Caki2 (cell line): ENCODE measurements at regions not wholly inside any gene's neighbourhood (a gene's known extent, or its start where the extent isn't known, plus 50 kb on each side); places are given as distances from the start of the nearest gene placed in this dataset.

Experiments
- DNase-seq: peaks from one replicate; pipeline ENCODE4 v3.0.0-alpha.2; 2015; ENCODE audit warnings: low read depth
- in situ Hi-C: cut with HindIII; loops from 2 replicates; pipeline ENCODE4 v1.10.0; 2016; ENCODE audit warnings: low sequenced_read_pairs, low pct_unique_long_range_greater_than_20kb, mixed read lengths

DNA sequence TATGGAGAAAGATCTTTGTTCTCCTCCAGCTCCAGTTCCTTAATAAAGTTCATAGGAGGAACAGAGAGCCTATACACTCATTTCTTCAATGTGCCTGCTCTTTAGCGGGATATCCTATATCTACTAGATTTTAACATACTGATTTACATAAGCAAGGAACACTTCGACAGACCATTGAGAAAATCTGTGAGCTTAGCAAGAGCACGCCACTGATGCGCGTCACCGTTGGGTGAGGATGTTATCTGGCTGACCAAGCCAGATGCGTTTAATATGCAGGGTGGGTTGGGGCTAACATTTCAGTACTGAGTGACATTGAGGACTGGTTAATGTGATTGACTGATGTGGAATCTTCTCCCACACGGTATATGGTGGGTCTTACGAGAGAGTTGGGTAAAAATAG, 233.4 kb downstream of the SOX4 start:
- DNase-seq: no peak
- in situ Hi-C loops: no loop called here

DNA sequence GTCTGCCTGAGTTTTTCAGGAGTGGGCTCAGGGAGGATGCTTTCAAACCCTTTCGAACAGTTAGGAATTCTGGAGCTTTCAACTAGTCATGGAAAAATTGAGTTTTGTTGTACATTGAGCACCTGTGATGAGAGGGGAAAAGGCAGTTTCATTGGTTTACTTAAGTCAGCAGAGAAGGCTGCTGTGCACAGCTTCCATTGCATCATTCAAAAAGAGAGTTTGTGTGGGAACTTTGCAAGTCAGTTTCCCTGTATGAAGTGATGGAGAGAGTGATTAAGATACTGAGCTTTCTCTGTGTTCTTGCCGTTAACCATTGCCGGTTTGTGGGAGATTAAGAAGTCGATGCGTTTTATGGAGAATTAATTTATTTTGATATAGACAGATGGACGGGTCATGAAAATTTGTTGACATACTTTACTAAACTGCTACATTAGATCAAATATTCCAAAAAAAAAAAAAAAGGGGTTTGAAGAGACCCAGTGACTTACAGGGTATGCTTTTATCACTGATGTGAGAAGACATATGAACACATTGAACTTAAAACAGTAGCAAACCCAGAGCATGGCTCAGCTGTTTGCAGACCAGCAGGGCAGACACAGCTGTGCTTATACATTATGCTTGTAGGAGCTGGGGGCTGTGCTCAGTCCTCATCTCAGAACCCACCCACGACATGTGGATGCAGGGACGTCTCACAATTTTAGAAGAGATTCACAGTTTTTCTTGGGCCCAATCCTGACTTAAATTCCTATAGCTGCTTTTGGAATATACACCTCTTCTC, 234.1 kb downstream of the SOX4 start:
- in situ Hi-C loops: no loop called here
- DNase-seq: no peak

DNA sequence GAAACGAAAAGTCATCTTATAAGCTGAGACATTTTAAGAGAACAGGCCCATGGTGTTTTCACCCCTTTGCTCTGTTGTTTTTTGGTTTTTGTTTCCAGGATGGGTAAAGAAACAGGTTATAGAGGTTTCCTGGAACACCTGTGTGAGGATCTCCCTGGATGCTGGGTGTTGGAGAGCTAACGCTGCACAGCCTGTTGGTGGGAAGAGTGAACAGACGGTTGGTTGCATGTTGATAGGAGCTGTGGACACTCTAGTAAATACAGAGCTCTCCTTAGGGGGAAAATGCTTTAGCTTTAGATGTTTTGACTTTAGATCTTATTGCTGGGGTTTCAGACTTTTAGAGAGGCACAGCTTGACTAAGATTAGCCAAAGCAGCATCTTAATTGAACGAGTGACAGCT, 235.2 kb downstream of the SOX4 start:
- DNase-seq: no peak
- in situ Hi-C loops: no loop called here

DNA sequence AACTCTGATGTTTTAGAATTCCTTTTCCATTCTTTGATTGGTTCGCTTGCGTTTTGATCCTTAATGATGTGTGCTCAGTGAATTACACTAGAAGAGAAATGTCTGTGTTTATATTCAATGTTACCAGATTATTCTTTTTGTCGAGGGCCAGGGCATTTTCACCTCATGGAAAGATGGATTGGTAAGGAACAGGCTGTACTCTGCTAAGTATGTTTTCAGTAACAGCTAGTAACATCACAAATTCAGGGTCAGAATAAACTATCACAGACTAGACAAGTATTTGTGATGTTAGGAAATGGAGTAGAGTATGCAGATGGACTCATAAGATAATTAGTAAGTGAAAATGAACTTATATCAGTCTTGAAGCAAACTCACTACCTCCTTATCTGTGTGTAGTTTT, 235.6 kb downstream of the SOX4 start:
- no peak for DNase-seq
- in situ Hi-C loops: no loop called here

DNA sequence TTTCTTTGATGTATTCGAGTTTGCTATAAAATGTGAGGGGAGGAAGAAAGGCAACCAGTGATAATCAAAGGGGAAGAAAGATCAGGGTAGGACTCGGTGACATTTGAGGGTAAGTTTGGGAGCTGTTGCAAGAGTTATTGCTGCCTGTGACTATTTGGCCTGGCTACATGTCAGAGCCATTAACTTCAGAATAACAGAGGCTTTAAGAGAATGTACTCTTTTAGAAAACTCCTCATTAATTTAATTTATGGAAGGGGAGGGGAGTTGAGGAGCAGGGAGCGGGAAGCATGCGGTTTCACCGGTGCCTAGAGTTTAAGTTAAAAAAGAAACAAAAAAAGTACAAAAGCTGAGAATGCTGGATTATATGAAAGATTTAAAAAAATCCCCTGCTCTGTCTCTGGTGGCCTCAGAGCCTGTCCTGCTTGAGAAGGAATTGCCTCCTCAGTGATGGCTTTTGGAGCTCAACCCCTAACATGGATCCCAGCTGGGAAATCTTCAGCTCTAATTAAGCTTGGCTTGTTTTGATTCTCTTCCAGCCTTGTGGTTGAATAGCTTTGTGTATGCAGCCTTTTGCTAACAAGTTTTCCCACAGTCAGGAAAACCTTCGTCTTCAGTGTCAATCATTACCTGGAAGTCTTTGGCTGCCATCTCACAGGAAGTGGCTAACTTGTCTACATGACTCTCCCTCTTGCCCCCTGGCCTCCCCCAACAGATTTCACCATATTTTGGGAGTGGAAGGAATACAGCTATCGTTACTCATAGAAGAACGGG, 238.2 kb downstream of the SOX4 start:
- DNase-seq: no peak
- in situ Hi-C loops: no loop called here

DNA sequence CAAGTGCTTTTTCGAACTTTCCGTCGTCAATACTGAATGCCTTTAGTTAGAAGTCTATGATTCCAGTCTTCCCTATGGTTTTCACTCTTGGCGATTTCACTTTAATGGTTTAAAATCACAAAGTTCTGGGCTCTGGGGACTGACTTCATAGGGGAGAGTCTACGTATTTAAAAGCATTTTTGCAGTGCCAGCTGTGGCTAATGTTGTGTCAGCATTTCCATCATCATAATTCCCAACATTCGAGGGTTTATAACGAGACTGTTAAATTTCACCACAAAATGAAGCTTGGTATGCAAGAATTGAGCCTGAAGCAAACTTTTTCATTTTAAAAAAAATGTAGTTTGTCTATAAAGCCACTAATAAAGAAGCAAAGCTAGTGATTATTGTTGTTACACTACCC, 242.7 kb downstream of the SOX4 start:
- in situ Hi-C loops: no loop called here
- DNase-seq: no peak

DNA sequence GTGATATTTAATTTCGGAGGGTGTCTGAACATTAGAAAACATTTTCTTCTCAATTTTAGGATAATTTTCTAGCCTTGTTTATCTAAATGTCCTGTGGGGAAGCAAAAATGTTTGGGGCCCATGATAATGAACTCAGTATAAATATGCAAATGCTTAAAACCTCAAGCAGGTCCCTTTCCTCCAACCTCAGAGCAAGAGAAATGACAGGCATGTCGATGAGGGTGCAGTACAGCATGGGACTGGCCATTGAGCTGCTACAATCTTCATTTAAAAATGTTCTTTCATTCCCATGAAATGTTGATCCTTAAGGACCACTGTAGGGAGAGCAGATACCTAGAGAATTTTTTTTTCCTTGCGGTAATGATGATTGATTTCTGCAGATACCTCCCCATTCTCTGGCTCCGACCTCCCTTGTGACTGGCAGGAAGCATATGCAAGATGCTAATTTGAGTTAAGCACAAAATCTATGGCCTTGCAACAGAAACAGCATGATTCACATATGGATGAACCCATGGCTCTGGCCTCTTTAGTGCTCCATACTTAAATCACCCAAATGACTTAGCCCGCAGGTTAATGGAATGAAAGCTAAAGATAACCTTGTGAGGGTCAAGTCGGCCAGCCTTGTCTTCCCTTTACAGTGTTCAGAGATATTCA, 243.3 kb downstream of the SOX4 start:
- no peak for DNase-seq
- in situ Hi-C loops: no loop called here

DNA sequence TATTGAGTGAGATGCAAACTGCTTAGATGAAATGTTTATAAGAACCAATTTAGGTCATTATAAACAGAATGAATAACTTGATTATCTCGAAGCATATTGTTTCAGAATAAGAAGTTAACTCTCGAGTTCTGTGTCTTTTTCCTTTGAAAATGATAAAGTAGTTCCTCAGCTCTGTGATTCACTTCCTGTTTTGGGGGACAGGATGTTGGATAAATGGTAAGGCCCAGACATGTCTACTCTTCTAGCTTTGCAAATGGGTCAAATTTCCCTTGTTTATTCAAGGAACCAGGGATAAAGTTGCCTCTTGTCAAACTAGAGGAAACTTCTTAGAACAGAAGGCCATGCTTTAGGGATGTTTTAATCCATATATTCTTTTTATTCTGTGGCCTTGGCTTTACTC, 246.9 kb downstream of the SOX4 start:
- DNase-seq: no peak
- in situ Hi-C loops: no loop called here

DNA sequence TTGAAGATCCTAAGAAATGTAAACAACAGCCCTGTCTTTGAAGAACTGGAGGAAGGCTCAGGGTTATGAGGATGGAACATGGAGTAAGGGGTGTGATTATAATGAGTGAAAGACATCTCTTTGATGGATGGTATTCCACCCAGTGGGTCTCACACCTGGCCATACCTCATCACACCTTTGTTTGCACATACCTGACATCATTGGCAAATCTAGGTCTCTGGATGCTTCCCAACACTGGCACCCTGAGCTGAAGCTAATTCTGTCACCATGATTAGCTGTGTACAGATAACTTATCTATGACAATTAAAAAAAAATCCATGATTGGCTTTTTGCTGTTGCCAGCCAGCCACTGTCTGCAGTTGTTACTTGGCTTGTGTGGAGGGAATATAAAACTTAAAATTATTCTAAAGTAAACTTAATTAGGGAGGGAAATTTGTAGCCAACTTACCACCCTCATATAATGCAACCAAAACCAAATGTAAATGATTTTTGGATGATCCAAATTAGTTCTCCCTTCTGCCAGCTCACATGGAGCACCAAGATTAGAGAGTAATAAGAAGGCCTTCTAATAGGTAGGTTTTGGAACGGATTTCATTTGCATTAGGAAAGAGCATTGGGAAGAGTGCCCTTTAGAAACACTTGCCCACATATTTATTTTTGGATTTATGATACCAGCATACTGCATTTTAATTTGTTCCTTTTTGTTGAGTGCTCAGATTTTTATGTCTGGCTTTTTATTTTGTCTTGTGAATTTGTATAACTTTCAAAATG, 249.5 kb downstream of the SOX4 start:
- no peak for DNase-seq
- in situ Hi-C loops: no loop called here

DNA sequence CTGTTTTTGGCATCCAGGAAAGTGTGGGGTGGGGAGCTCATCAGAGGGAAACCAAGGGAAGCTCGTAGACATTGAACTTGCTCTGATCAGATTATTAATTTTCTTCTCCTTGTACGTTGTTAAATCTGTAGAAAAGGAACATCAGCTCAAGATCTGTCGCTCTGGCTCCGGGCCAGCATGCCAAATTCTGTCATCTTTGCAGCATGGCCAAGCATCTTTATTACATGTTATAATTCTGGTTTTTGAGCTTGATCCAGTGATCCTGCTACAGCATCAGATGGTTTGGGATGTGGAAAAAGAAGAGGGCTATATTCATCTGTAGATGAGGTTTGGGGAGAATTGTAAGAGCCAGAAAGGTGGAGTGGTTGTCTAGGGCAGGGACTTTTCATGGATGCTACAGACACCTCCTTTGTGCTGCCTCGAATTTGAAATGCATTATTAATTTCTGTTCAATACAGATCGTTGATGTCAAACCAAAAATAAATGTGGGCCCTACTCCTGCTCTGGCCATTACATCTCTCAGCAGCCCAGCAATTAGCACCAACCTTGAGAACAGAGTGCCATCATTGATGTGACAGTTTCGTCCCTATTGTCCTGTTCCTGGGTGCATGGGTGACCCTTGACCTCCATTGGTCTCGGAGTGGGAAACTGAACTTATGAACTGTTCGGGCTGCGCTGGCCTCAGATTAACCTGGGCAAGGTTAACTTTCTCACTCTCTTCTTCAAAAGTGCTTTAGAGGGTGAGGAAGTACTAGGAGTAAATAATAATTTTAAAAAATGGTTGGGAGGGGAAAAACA, 250.8 kb downstream of the SOX4 start:
- DNase-seq: no peak
- in situ Hi-C loops: no loop called here

DNA sequence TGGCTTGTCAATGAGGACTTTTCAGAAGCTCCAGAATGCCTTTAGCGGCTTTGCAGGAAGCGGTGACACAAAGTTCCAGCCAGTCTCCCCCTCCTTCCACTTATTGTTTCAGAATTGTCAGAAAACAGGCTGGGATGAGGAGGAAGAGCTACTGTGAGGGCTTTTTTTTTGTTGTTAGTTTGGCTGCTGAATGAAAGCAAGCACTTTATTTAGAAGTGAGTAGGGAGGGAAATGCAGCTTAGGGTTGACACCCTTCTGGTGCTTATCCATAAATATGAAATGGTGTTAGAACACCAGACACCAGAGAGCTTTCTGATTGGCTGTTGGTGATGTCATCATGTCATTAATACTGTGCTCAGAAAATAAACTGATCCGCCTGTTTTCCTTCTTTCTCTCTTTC, 251.5 kb downstream of the SOX4 start:
- DNase-seq: no peak
- in situ Hi-C loops: no loop called here

DNA sequence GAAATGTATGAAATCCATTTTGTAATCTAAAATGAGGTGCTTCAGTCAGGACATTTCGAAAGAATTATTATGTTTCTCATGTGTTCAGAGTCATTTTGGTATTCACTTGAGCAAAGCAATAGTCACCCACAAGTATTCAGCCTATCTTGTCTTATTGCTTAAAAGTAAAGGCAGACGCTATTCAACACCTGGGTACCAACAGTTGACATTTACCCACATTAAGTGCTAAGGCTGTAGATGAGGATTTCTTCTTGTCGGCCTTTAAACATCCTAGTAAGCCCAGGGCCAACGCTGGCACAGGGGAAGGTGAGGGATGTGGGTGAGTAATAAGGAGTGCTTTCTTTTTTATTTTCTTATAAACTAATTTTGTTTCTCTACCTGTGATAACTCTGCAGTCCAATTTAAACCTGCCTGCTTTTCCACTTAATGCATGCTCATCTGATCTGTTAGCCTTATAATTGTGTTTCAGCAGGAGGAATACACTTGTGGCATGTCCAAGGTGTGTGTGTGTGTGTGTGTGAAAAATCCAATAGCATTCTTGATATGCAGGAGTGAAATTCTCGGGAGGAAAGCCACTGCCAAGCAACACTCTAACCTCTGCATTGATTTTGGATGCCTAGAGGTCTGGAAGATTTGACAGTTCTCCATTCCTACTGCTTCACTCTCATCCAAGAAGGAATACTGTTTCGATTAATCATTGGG, 252.0 kb downstream of the SOX4 start:
- in situ Hi-C loops: no loop called here

DNA sequence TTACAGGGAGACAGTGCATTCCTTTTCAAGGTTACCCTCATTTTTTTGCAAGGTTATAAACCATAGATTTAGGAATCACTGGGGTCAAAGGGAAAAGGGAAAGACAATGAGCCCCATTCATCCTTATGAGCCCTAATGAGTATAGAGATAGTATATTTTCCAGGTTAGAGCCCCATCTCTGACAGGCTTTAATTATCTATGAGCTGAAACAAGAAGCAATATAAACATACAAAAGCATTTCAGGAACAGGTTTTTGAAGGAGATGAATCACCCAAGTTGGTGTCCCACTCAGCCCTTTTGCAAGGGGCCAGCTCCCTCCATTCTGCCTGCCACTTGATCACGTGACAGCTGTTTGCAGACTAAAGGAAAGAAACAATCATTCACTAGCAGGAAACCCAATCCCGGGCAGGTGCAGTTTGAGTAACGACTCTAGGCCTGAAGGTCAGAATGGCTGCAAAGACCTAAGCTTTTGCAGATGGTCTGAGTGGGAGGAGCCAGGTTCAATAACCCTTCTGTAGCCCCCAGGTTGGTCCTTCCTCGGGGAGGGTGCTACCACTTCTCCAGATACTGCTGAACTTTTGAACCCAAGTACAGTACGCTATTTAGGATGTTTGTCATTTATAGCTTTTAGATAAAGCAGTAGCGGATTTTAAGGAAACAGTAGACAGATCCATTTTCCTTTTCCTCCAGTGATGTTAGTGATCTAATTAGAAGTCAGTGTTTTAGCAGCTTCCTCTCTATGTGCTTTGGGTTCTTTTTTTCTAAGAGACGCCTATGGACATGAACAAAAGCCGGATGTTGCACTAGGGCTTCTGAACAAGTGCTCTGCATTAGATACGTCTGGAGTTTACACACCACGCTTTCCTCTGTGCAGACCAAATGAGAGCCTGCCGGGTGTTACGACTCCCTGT, 253.2 kb downstream of the SOX4 start:
- DNase-seq: no peak
- in situ Hi-C loops: no loop called here

More for the DNA sequence above, 252.0 kb downstream of the SOX4 start:
- DNase-seq: no peak

DNA sequence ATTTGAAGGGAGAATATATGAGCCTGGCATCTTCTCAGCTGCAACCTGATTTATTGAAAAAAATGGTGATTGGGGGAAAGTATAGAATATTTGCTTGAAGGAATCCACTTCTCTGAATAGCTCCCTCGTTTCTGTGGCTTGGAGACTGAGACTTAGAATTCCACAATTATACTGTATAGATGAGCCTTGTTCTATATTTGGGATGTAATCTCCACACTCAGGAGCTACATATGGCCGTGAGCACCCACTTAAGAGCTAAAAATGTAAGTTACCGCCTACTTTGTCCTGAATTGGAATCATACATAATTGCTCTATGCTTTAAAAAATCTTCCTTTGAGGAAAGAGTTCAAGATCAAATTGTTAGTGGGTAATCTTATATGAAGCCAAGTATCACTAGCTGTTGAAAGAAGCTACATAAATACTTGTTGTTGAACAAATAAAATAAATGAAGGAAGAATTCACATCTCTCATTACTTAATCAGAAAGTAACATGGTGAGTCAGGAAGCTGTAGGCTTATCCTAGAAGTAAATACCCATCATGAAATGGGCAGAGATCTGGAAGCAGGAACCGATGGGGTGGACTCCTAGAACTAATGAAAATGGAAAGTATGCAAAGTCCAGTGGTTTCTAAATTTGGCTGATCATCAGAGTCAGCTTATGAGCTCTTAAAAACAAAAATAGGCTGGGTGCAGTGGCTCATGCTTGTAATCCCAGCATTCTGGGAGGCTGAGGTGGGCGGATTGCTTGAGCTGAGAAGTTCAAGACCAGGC, 254.3 kb downstream of the SOX4 start:
- no peak for DNase-seq
- in situ Hi-C loops: no loop called here

DNA sequence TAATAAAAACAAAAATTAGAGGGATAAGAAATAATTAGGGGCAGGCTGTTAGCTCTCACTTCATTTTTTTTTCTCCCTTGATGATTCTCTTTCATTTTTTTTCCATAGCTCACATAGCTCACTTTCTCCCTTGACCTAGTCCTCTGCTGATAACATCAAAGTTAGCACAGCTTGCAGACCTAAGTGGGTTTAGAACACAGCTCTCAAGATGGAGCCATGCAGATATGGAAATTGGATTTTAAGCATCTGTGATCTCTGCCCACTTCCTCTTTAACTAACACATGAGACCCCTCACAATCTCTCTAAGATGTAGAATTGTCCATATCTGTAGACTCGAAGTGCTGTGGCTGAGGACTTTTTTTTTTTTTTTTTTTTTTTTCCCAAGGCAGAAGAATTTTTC, 257.1 kb downstream of the SOX4 start:
- in situ Hi-C loops: no loop called here
- DNase-seq: no peak
